Right lobe of liver (tissue), 6 donors: ENCODE measurements at regions not wholly inside any gene's neighbourhood (a gene's known extent, or its start where the extent isn't known, plus 50 kb on each side); places are given as distances from the start of the nearest gene placed in this dataset.

ENCODE experiments used
- ATAC-seq, 4 donors: fragments of 200-7000 bp; cut with Tn5 transposase; one replicate each; pipeline ENCODE4 v1.9.1; 2020; ENCODE audit warnings: mild to moderate bottlenecking in 4 of 4, moderate library complexity in 4 of 4
- DNase-seq, 3 donors: peaks; one replicate each; pipeline ENCODE4 v3.0.0-alpha.2; 2020
- H3K27ac ChIP-seq, 3 donors: fragments of 200-600 bp; one replicate each; pipeline ENCODE4 v1.8.0; 2022
- H3K27me3 ChIP-seq, 2 donors: fragments of 200-600 bp; one replicate each; pipeline ENCODE4 v1.8.0; 2022
- H3K36me3 ChIP-seq, 4 donors: fragments of 200-600 bp; sonication (generic) in 1 of 4; one replicate each; pipeline versions ENCODE4 v1.5.1 to v1.8.0; 2017 to 2022; ENCODE audit warnings: control low read depth in 1 of 4
- H3K4me1 ChIP-seq, 4 donors: fragments of 200-600 bp; sonication (generic) in 1 of 4; one replicate each; pipeline versions ENCODE4 v1.5.1 to v1.8.0; 2017 to 2022; ENCODE audit warnings: control low read depth in 1 of 4
- H3K4me3 ChIP-seq, 3 donors: fragments of 200-600 bp; one replicate each; pipeline ENCODE4 v1.8.0; 2022
- H3K9me3 ChIP-seq, 4 donors: fragments of 200-600 bp; sonication (generic) in 1 of 4; one replicate each; pipeline versions ENCODE4 v1.5.1 to v1.8.0; 2017 to 2022; ENCODE audit warnings: control low read depth in 1 of 4
- CTCF ChIP-seq, 4 donors: fragments of 200-600 bp in 3 of 4; fragments of 450-650 bp in 1 of 4; IDR thresholded peaks; one replicate each; pipeline versions ENCODE4 v1.5.1 to v1.8.0; 2016 to 2022; ENCODE audit warnings: antibody characterized with exemption in 4 of 4, mild to moderate bottlenecking in 2 of 4
- POLR2A ChIP-seq: fragments of 450-650 bp; IDR thresholded peaks from one replicate; pipeline ENCODE4 v1.6.1; 2017; ENCODE audit warnings: antibody characterized with exemption, mild to moderate bottlenecking
- WGBS: methylation state at CpG from one replicate; pipeline ENCODE4 v1.1.6; 2018; ENCODE audit warnings: low coverage, low lambda C conversion rate; ENCODE audit not compliant: insufficient coverage; ENCODE audit errors: missing lambda C conversion rate; 5-methylcytosine and 5-hydroxymethylcytosine counted together
- intact Hi-C, 2 donors: fragments of 100-400 bp; cut with DNase I; formaldehyde crosslinking; loops; one replicate each; pipeline versions ENCODE4 v1.11.2 to v1.14.1; 2022
- donor health status: DM: no; HTN: yes; CAD: no.
- donor health status: DM: no; HTN: no; CAD: no.
- donor health status: DM: no; HTN: no; CAD: no.
- donor health status: DM: no; HTN: yes; CAD: no.
- donor health status: DM: no; HTN: yes; CAD: no.

GRCh38 chr21:16711757-16712156 lies 801.1 kb upstream of the CXADR start:
- no peaks in the 10 kb centered on the region for H3K36me3 ChIP-seq
- intact Hi-C loops, result no loop called here
- ATAC-seq (no peak), DNase-seq (no peak)
- H3K27me3 ChIP-seq, result no peaks in the 10 kb centered on the region
- H3K27ac ChIP-seq, result no peak overlapping the region
- 93% methylated on average over 2 of the region's 2 CpGs for WGBS
- H3K4me1 ChIP-seq, result no peaks in the 10 kb centered on the region
- H3K9me3 ChIP-seq, result no peaks in the 10 kb centered on the region
- H3K4me3 ChIP-seq, result no peak overlapping the region
- TF ChIP-seq CTCF (IDR thresholded peaks at IDR 0.05) (no peak), POLR2A (no peak)

- WGBS, result 55% methylated on average over 4 of the region's 4 CpGs
- Histone ChIP-seq H3K4me1 (no peaks in the 10 kb centered on the region), H3K27ac (no peak overlapping the region), H3K9me3 (no peaks in the 10 kb centered on the region), H3K27me3 (no peaks in the 10 kb centered on the region), H3K4me3 (no peak overlapping the region), H3K36me3 (no peaks in the 10 kb centered on the region)
- intact Hi-C loops, result no loop called here
- DNase-seq (no peak), ATAC-seq (no peak)
- TF ChIP-seq CTCF (IDR thresholded peaks at IDR 0.05), result no peak
- TF ChIP-seq POLR2A, result no peak
Observed at GRCh38 chr21:16713331-16714117, 799.3 kb upstream of the CXADR start.

- Histone ChIP-seq H3K9me3 (no peaks in the 10 kb centered on the region), H3K4me3 (no peak overlapping the region), H3K27ac (no peak overlapping the region), H3K36me3 (no peaks in the 10 kb centered on the region), H3K4me1 (no peaks in the 10 kb centered on the region), H3K27me3 (no peaks in the 10 kb centered on the region)
- TF ChIP-seq CTCF (IDR thresholded peaks at IDR 0.05) (no peak), POLR2A (no peak)
- ATAC-seq (no peak), DNase-seq (no peak)
- 78% methylated on average over 7 of the region's 8 CpGs for WGBS
- intact Hi-C loops, result no loop called here
Observed at GRCh38 chr21:16740511-16740910, 772.3 kb upstream of the CXADR start.

- Histone ChIP-seq H3K27ac (no peak overlapping the region), H3K27me3 (no peaks in the 10 kb centered on the region), H3K9me3 (no peaks in the 10 kb centered on the region), H3K4me1 (no peaks in the 10 kb centered on the region), H3K36me3 (no peaks in the 10 kb centered on the region), H3K4me3 (no peak overlapping the region)
- 32% methylated on average over 7 of the region's 7 CpGs for WGBS
- ATAC-seq (no peak), DNase-seq (no peak)
- TF ChIP-seq CTCF (IDR thresholded peaks at IDR 0.05) (no peak), POLR2A (no peak)
- intact Hi-C loops, result no loop called here
Observed at GRCh38 chr21:16741141-16741665, 771.6 kb upstream of the CXADR start.
